Nephron progenitor cell (in vitro differentiated cells): ENCODE measurements at regions not wholly inside any gene's neighbourhood (a gene's known extent, or its start where the extent isn't known, plus 50 kb on each side); places are given as distances from the start of the nearest gene placed in this dataset.

ENCODE experiments used
- DNase-seq: peaks from one replicate; pipeline ENCODE4 v3.0.0; 2021
- H3K27ac Mint-ChIP-seq: 2 replicates; pipeline ENCODE4 v1.8.0; 2021; ENCODE audit warnings: mild to moderate bottlenecking, moderate library complexity, mixed read lengths
- H3K27me3 Mint-ChIP-seq: 2 replicates; pipeline ENCODE4 v1.8.0; 2021; ENCODE audit warnings: mild to moderate bottlenecking, low read depth, mixed read lengths; ENCODE audit not compliant: poor library complexity
- H3K36me3 Mint-ChIP-seq: 2 replicates; pipeline ENCODE4 v1.8.0; 2021; ENCODE audit warnings: low read depth, mixed read lengths
- H3K4me1 Mint-ChIP-seq: 2 replicates; pipeline ENCODE4 v1.8.0; 2021; ENCODE audit warnings: mixed read lengths
- H3K4me3 Mint-ChIP-seq: 2 replicates; pipeline ENCODE4 v1.8.0; 2021; ENCODE audit warnings: mild to moderate bottlenecking, moderate library complexity, mixed read lengths
- H3K9me3 Mint-ChIP-seq: 2 replicates; pipeline ENCODE4 v1.8.0; 2021; ENCODE audit warnings: mild to moderate bottlenecking, moderate library complexity, mixed read lengths
- TF ChIP-seq, protein P1 (sequence below): fragments of 200-600 bp; sonication (generic); IDR thresholded peaks from 2 replicates; pipeline ENCODE4 v1.5.0; 2021; ENCODE audit warnings: antibody characterized with exemption

DNA sequence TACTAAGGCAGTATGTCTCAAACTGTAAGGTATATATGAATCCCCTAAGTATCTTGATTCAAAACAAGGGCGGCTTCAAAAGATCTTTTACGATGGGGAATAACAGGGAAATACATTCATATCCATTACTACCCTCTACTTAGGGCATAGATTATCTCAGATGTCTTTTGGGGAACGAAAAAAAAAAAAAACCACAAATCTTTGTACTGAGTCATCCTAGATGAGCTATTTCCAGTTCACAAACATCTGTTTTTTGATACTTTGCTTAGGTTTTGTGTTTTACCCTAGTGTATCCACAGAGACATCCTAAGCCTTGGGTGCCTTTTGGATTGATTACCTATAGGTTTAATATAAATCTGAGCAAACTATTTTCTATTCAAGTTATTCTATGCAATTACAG is 457.2 kb downstream of the NLGN4X start:
- no peaks in the 10 kb centered on the region for H3K4me1 Mint-ChIP-seq
- DNase-seq, result no peak
- H3K27ac Mint-ChIP-seq, result no peak overlapping the region
- TF ChIP-seq, protein P1, sequence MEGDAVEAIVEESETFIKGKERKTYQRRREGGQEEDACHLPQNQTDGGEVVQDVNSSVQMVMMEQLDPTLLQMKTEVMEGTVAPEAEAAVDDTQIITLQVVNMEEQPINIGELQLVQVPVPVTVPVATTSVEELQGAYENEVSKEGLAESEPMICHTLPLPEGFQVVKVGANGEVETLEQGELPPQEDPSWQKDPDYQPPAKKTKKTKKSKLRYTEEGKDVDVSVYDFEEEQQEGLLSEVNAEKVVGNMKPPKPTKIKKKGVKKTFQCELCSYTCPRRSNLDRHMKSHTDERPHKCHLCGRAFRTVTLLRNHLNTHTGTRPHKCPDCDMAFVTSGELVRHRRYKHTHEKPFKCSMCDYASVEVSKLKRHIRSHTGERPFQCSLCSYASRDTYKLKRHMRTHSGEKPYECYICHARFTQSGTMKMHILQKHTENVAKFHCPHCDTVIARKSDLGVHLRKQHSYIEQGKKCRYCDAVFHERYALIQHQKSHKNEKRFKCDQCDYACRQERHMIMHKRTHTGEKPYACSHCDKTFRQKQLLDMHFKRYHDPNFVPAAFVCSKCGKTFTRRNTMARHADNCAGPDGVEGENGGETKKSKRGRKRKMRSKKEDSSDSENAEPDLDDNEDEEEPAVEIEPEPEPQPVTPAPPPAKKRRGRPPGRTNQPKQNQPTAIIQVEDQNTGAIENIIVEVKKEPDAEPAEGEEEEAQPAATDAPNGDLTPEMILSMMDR, result no peak
- H3K36me3 Mint-ChIP-seq, result no peaks in the 10 kb centered on the region
- no peak overlapping the region for H3K4me3 Mint-ChIP-seq
- no peaks in the 10 kb centered on the region for H3K27me3 Mint-ChIP-seq
- H3K9me3 Mint-ChIP-seq, result no peaks in the 10 kb centered on the region

DNA sequence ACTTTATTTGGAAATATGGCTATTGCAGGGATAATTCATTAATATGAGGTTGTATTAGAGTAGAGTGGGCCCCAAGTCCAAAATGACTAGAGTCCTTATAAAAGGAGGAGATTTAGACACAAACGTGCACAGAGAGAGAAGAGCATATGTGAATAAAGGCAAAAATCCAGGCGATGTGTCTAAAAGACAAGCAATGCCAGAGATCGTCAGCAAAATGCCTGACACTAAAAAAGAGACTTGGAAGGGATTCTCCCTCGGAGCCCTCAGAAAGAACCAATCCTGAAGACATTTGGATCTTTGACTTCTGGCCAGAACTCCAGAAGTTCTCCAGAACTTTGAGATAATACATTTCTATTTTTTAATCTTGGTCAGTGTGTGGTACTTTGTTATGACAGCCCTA is 472.1 kb downstream of the NLGN4X start:
- no peaks in the 10 kb centered on the region for H3K36me3 Mint-ChIP-seq
- no peaks in the 10 kb centered on the region for H3K4me1 Mint-ChIP-seq
- TF ChIP-seq, protein P1, result no peak
- H3K4me3 Mint-ChIP-seq, result no peak overlapping the region
- no peak overlapping the region for H3K27ac Mint-ChIP-seq
- peaks cover 10% of the 10 kb centered on the region for H3K9me3 Mint-ChIP-seq
- H3K27me3 Mint-ChIP-seq, result peaks cover 4% of the 10 kb centered on the region
- DNase-seq, result no peak

DNA sequence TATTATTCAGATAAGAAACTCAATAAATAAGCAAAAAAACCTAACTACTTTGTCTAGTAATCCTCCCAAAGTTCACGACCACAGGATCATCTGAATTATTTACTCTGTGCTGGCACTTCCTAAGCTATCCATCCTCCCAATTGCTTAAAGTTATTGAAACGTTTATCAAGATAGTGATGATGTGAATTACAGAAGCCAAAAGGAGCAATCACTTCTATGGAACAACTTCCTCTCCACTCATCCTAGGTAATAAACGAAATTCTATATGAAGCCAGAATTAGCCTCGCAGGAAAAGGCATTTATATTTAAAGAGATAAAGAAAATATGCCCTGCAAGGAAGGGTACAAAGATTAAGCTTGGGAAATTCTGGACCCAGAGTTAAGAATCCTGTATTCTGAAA is 475.4 kb downstream of the NLGN4X start:
- Mint-ChIP-seq H3K27me3 (no peaks in the 10 kb centered on the region), H3K4me1 (no peaks in the 10 kb centered on the region), H3K36me3 (no peaks in the 10 kb centered on the region), H3K27ac (no peak overlapping the region), H3K9me3 (peaks cover 4% of the 10 kb centered on the region), H3K4me3 (no peak overlapping the region)
- DNase-seq, result no peak
- TF ChIP-seq, protein P1, result no peak

DNA sequence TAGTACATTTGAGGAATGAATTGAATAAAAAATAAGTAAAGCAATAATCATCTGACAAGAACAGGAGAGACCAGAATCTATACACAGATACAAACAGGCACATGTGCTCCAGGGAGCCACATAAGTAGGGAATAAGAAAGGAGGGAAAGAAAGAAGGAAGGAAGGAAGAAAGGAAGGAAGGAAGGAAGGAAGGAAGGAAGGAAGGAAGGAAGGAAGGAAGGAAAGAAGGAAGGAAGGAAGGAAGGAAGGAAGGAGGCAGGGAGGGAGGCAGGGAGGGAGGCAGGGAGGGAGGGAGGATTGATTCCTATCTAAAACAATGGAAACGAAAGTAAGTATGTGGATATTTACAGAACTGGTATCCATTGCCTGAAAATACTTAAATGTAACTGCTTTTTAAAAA is 475.8 kb downstream of the NLGN4X start:
- Mint-ChIP-seq H3K27me3 (no peaks in the 10 kb centered on the region), H3K4me3 (no peak overlapping the region), H3K27ac (no peak overlapping the region), H3K4me1 (no peaks in the 10 kb centered on the region), H3K9me3 (peaks cover 4% of the 10 kb centered on the region), H3K36me3 (no peaks in the 10 kb centered on the region)
- DNase-seq, result no peak
- TF ChIP-seq, protein P1, result no peak

GRCh38 chrX:5748586-5749150 is 480.0 kb downstream of the NLGN4X start:
- Mint-ChIP-seq H3K4me1 (no peaks in the 10 kb centered on the region), H3K36me3 (no peaks in the 10 kb centered on the region), H3K27me3 (peaks cover 1% of the 10 kb centered on the region), H3K4me3 (no peak overlapping the region), H3K9me3 (peaks cover 4% of the 10 kb centered on the region), H3K27ac (no peak overlapping the region)
- no peak for DNase-seq
- TF ChIP-seq, protein P1, result no peak

- H3K36me3 Mint-ChIP-seq, result no peaks in the 10 kb centered on the region
- TF ChIP-seq, protein P1, result no peak
- H3K9me3 Mint-ChIP-seq, result no peaks in the 10 kb centered on the region
- H3K4me1 Mint-ChIP-seq, result no peaks in the 10 kb centered on the region
- H3K27me3 Mint-ChIP-seq, result peaks cover 2% of the 10 kb centered on the region
- H3K4me3 Mint-ChIP-seq, result no peak overlapping the region
- DNase-seq, result no peak
- no peak overlapping the region for H3K27ac Mint-ChIP-seq
These were observed 482.4 kb downstream of the NLGN4X start for GRCh38 chrX:5746231-5746630.
